GM23338 (cell line): ENCODE measurements at regions not wholly inside any gene's neighbourhood (a gene's known extent, or its start where the extent isn't known, plus 50 kb on each side); places are given as distances from the start of the nearest gene placed in this dataset.

ENCODE experiments used
- CREB1 ChIP-seq: fragments of 250-450 bp; sonication (Bioruptor Pico); IDR thresholded peaks from 2 replicates; pipeline ENCODE4 v1.5.0; 2020; ENCODE audit warnings: low read depth, mild to moderate bottlenecking, moderate library complexity
- EZH2 ChIP-seq: fragments of 200-600 bp; sonication (generic); IDR thresholded peaks from one replicate; pipeline ENCODE4 v1.8.0; 2017; ENCODE audit warnings: antibody characterized with exemption, mild to moderate bottlenecking, low read depth; ENCODE audit not compliant: unreplicated experiment
- JUNB ChIP-seq: IDR thresholded peaks from one replicate; pipeline ENCODE4 v1.6.1; 2016; ENCODE audit warnings: antibody characterized with exemption; ENCODE audit not compliant: unreplicated experiment
- POLR2AphosphoS5 ChIP-seq: IDR thresholded peaks from 2 replicates; pipeline ENCODE4 v1.6.1; 2016; ENCODE audit warnings: antibody characterized with exemption, low read depth
- ZNF114 ChIP-seq: fragments of 250-450 bp; sonication (Bioruptor Pico); IDR thresholded peaks from 2 replicates; pipeline ENCODE4 v1.5.0; 2020; ENCODE audit warnings: mild to moderate bottlenecking, moderate library complexity
- ZNF331 ChIP-seq: fragments of 250-450 bp; sonication (Bioruptor Pico); IDR thresholded peaks from 2 replicates; pipeline ENCODE4 v1.5.0; 2020; ENCODE audit warnings: low read depth, mild to moderate bottlenecking, moderate library complexity
- TF ChIP-seq, protein P1 (sequence below): fragments of 250-450 bp; sonication (Bioruptor Pico); IDR thresholded peaks from 2 replicates; pipeline ENCODE4 v1.5.0; 2020; ENCODE audit warnings: mild to moderate bottlenecking, moderate library complexity
- TF ChIP-seq, protein P2 (sequence below): IDR thresholded peaks from one replicate; pipeline ENCODE4 v1.6.1; 2018; ENCODE audit warnings: antibody characterized with exemption; ENCODE audit not compliant: unreplicated experiment
- TF ChIP-seq, protein P3 (sequence below): IDR thresholded peaks from 2 replicates; pipeline ENCODE4 v1.6.1; 2016; ENCODE audit warnings: antibody characterized with exemption

DNA sequence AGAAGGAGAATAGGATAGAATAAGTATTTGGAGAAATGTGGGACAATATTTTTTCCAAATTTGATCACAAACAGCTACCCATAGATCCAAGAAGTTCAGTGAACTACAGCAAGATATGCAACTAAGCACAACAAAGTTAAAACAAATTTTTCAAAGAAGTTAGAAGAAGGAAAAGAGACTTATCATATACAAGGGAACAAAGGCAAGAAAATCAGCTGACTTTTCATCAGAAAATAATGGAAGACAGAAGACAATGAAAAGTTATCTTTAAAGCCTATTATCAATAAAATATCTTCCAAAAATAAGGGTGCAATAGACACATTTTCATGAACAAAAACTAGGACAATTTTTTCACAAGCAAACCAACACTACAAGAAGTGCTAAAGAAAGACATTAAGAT is 202.8 kb upstream of the FN1 start (continued):
- TF ChIP-seq, protein P1, sequence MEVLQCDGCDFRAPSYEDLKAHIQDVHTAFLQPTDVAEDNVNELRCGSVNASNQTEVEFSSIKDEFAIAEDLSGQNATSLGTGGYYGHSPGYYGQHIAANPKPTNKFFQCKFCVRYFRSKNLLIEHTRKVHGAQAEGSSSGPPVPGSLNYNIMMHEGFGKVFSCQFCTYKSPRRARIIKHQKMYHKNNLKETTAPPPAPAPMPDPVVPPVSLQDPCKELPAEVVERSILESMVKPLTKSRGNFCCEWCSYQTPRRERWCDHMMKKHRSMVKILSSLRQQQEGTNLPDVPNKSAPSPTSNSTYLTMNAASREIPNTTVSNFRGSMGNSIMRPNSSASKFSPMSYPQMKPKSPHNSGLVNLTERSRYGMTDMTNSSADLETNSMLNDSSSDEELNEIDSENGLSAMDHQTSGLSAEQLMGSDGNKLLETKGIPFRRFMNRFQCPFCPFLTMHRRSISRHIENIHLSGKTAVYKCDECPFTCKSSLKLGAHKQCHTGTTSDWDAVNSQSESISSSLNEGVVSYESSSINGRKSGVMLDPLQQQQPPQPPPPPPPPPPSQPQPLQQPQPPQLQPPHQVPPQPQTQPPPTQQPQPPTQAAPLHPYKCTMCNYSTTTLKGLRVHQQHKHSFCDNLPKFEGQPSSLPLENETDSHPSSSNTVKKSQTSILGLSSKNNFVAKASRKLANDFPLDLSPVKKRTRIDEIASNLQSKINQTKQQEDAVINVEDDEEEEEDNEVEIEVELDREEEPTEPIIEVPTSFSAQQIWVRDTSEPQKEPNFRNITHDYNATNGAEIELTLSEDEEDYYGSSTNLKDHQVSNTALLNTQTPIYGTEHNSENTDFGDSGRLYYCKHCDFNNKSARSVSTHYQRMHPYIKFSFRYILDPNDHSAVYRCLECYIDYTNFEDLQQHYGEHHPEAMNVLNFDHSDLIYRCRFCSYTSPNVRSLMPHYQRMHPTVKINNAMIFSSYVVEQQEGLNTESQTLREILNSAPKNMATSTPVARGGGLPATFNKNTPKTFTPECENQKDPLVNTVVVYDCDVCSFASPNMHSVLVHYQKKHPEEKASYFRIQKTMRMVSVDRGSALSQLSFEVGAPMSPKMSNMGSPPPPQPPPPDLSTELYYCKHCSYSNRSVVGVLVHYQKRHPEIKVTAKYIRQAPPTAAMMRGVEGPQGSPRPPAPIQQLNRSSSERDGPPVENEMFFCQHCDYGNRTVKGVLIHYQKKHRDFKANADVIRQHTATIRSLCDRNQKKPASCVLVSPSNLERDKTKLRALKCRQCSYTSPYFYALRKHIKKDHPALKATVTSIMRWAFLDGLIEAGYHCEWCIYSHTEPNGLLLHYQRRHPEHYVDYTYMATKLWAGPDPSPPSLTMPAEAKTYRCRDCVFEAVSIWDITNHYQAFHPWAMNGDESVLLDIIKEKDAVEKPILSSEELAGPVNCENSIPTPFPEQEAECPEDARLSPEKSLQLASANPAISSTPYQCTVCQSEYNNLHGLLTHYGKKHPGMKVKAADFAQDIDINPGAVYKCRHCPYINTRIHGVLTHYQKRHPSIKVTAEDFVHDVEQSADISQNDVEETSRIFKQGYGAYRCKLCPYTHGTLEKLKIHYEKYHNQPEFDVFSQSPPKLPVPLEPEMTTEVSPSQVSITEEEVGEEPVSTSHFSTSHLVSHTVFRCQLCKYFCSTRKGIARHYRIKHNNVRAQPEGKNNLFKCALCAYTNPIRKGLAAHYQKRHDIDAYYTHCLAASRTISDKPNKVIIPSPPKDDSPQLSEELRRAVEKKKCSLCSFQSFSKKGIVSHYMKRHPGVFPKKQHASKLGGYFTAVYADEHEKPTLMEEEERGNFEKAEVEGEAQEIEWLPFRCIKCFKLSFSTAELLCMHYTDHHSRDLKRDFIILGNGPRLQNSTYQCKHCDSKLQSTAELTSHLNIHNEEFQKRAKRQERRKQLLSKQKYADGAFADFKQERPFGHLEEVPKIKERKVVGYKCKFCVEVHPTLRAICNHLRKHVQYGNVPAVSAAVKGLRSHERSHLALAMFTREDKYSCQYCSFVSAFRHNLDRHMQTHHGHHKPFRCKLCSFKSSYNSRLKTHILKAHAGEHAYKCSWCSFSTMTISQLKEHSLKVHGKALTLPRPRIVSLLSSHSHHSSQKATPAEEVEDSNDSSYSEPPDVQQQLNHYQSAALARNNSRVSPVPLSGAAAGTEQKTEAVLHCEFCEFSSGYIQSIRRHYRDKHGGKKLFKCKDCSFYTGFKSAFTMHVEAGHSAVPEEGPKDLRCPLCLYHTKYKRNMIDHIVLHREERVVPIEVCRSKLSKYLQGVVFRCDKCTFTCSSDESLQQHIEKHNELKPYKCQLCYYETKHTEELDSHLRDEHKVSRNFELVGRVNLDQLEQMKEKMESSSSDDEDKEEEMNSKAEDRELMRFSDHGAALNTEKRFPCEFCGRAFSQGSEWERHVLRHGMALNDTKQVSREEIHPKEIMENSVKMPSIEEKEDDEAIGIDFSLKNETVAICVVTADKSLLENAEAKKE (CRISPR knock-in tag), result no peak
- TF ChIP-seq POLR2AphosphoS5, result no peak
- TF ChIP-seq, protein P2, sequence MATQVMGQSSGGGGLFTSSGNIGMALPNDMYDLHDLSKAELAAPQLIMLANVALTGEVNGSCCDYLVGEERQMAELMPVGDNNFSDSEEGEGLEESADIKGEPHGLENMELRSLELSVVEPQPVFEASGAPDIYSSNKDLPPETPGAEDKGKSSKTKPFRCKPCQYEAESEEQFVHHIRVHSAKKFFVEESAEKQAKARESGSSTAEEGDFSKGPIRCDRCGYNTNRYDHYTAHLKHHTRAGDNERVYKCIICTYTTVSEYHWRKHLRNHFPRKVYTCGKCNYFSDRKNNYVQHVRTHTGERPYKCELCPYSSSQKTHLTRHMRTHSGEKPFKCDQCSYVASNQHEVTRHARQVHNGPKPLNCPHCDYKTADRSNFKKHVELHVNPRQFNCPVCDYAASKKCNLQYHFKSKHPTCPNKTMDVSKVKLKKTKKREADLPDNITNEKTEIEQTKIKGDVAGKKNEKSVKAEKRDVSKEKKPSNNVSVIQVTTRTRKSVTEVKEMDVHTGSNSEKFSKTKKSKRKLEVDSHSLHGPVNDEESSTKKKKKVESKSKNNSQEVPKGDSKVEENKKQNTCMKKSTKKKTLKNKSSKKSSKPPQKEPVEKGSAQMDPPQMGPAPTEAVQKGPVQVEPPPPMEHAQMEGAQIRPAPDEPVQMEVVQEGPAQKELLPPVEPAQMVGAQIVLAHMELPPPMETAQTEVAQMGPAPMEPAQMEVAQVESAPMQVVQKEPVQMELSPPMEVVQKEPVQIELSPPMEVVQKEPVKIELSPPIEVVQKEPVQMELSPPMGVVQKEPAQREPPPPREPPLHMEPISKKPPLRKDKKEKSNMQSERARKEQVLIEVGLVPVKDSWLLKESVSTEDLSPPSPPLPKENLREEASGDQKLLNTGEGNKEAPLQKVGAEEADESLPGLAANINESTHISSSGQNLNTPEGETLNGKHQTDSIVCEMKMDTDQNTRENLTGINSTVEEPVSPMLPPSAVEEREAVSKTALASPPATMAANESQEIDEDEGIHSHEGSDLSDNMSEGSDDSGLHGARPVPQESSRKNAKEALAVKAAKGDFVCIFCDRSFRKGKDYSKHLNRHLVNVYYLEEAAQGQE, result no peak
- TF ChIP-seq JUNB, result no peak
- TF ChIP-seq ZNF114, result no peak
- no peak for TF ChIP-seq ZNF331 (CRISPR knock-in tag)
- TF ChIP-seq, protein P3, sequence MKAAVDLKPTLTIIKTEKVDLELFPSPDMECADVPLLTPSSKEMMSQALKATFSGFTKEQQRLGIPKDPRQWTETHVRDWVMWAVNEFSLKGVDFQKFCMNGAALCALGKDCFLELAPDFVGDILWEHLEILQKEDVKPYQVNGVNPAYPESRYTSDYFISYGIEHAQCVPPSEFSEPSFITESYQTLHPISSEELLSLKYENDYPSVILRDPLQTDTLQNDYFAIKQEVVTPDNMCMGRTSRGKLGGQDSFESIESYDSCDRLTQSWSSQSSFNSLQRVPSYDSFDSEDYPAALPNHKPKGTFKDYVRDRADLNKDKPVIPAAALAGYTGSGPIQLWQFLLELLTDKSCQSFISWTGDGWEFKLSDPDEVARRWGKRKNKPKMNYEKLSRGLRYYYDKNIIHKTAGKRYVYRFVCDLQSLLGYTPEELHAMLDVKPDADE, result no peak
- no peak for TF ChIP-seq CREB1 (CRISPR knock-in tag)
- no peak for TF ChIP-seq EZH2
